Calu3 (cell line): ENCODE measurements at regions not wholly inside any gene's neighbourhood (a gene's known extent, or its start where the extent isn't known, plus 50 kb on each side); places are given as distances from the start of the nearest gene placed in this dataset.

Experiments
- BruUV-seq: library from RNA; stranded (reverse); fragments of 400-500 nt; replicated peaks from 2 replicates; lab custom pipeline; 2021; lab: Mats Ljungman, UMichigan
- CTCF ChIA-PET: fragments of 300-600 bp; sonication (Branson Sonifier 250); formaldehyde crosslinking; loops from one replicate; lab custom pipeline; 2022; ENCODE audit warnings: antibody characterized with exemption; lab: Charles Lee
- DNase-seq: peaks from one replicate; pipeline ENCODE4 v3.0.0; 2022
- H3K27ac Mint-ChIP-seq: one replicate; pipeline ENCODE4 v1.8.0; 2022; ENCODE audit warnings: mixed read lengths; ENCODE audit not compliant: unreplicated experiment
- H3K27me3 Mint-ChIP-seq: one replicate; pipeline ENCODE4 v1.8.0; 2022; ENCODE audit warnings: mixed read lengths; ENCODE audit not compliant: unreplicated experiment
- H3K36me3 Mint-ChIP-seq: one replicate; pipeline ENCODE4 v1.8.0; 2022; ENCODE audit warnings: mild to moderate bottlenecking, moderate library complexity, mixed read lengths; ENCODE audit not compliant: insufficient read depth, unreplicated experiment
- H3K4me1 Mint-ChIP-seq: one replicate; pipeline ENCODE4 v1.8.0; 2022; ENCODE audit warnings: mild to moderate bottlenecking, low read depth, mixed read lengths; ENCODE audit not compliant: unreplicated experiment
- H3K4me3 Mint-ChIP-seq: one replicate; pipeline ENCODE4 v1.8.0; 2022; ENCODE audit warnings: mild to moderate bottlenecking, low read depth, moderate library complexity, mixed read lengths; ENCODE audit not compliant: unreplicated experiment
- H3K9me3 Mint-ChIP-seq: one replicate; pipeline ENCODE4 v1.8.0; 2022; ENCODE audit warnings: low read depth, mixed read lengths; ENCODE audit not compliant: unreplicated experiment
- intact Hi-C: fragments of 100-400 bp; cut with micrococcal nuclease; formaldehyde crosslinking; loops from one replicate; pipeline ENCODE4 v1.10.0; 2022; ENCODE audit not compliant: unreplicated experiment
- TF ChIP-seq, protein P1 (sequence below): fragments of 200-600 bp; IDR thresholded peaks from one replicate; pipeline ENCODE4 v1.8.0; 2022; ENCODE audit warnings: antibody characterized with exemption; ENCODE audit not compliant: unreplicated experiment

- Mint-ChIP-seq H3K4me3 (no peak overlapping the region), H3K36me3 (no peaks in the 10 kb centered on the region), H3K27ac (no peak overlapping the region), H3K27me3 (no peaks in the 10 kb centered on the region), H3K4me1 (no peaks in the 10 kb centered on the region), H3K9me3 (peaks cover 11% of the 10 kb centered on the region)
- DNase-seq: no peak
- intact Hi-C loops: no loop called here
- BruUV-seq: no TSS peak
- CTCF ChIA-PET: interaction anchor here (0.7 kb wide), 1 partner anchor 14 kb away, joined by 3 read pairs; no protein-coding TSS in a partner anchor
- TF ChIP-seq, protein P1, sequence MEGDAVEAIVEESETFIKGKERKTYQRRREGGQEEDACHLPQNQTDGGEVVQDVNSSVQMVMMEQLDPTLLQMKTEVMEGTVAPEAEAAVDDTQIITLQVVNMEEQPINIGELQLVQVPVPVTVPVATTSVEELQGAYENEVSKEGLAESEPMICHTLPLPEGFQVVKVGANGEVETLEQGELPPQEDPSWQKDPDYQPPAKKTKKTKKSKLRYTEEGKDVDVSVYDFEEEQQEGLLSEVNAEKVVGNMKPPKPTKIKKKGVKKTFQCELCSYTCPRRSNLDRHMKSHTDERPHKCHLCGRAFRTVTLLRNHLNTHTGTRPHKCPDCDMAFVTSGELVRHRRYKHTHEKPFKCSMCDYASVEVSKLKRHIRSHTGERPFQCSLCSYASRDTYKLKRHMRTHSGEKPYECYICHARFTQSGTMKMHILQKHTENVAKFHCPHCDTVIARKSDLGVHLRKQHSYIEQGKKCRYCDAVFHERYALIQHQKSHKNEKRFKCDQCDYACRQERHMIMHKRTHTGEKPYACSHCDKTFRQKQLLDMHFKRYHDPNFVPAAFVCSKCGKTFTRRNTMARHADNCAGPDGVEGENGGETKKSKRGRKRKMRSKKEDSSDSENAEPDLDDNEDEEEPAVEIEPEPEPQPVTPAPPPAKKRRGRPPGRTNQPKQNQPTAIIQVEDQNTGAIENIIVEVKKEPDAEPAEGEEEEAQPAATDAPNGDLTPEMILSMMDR: no peak
Measured at GRCh38 chr6:169385237-169385880, 131.7 kb upstream of the THBS2 start.

DNA sequence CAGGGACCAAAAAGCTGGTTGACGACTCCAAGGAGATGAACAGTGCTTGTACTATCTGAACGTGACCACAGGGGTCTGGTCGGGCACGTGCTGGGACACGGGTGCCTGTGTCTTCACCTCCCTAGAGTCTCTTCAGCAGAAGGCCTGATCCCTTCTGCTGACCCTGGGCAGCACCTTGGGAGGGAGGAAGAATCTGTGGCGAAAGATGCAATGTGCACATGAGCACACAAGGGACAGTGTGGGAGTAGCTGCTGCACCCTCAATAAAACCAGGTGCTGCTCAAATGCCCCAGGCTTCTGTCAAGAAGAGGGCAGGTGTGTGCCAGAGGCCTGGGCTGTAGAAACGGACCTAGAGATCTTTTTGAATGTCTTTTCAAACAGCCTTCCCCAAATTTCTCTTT, 130.6 kb upstream of the THBS2 start:
- BruUV-seq: no TSS peak
- TF ChIP-seq, protein P1: no peak
- no peaks in the 10 kb centered on the region for H3K4me1 Mint-ChIP-seq
- no peak overlapping the region for H3K27ac Mint-ChIP-seq
- intact Hi-C loops: no loop called here
- H3K4me3 Mint-ChIP-seq: no peak overlapping the region
- no peaks in the 10 kb centered on the region for H3K36me3 Mint-ChIP-seq
- DNase-seq: no peak
- CTCF ChIA-PET: no interaction called here
- H3K9me3 Mint-ChIP-seq: peaks cover 9% of the 10 kb centered on the region
- no peaks in the 10 kb centered on the region for H3K27me3 Mint-ChIP-seq

DNA sequence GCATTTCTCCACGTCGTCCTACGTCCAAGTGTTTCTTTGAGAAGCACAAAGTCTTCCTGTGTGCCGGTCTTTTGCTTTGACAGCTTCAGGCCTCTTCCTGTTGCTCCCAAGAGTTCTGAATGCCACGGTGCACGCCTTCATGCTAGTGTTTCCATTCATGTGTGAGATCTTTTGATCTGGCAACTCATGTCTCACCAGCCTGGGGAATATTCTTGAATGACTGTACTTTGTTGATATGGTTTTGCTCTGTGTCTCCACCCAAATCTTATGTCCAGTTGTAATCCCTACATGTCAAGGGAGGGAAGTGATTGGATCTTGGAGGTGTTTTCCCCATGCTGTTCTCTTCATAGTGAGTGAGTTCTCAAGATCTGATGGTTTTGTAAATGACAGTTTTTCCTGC, 129.6 kb upstream of the THBS2 start:
- BruUV-seq: no TSS peak
- H3K36me3 Mint-ChIP-seq: no peaks in the 10 kb centered on the region
- no peaks in the 10 kb centered on the region for H3K27me3 Mint-ChIP-seq
- H3K9me3 Mint-ChIP-seq: peaks cover 17% of the 10 kb centered on the region
- no peak overlapping the region for H3K27ac Mint-ChIP-seq
- no peaks in the 10 kb centered on the region for H3K4me1 Mint-ChIP-seq
- no peak overlapping the region for H3K4me3 Mint-ChIP-seq
- intact Hi-C loops: no loop called here
- TF ChIP-seq, protein P1: no peak
- CTCF ChIA-PET: no interaction called here
- DNase-seq: no peak

- Mint-ChIP-seq H3K4me1 (no peaks in the 10 kb centered on the region), H3K9me3 (peaks cover 20% of the 10 kb centered on the region), H3K27ac (no peak overlapping the region), H3K36me3 (no peaks in the 10 kb centered on the region), H3K4me3 (no peak overlapping the region), H3K27me3 (no peaks in the 10 kb centered on the region)
- intact Hi-C loops: no loop called here
- DNase-seq: no peak
- no TSS peak for BruUV-seq
- TF ChIP-seq, protein P1: no peak
- CTCF ChIA-PET: no interaction called here
Measured at GRCh38 chr6:169382735-169383134, 129.1 kb upstream of the THBS2 start.
